ENCODE measurements at regions not wholly inside any gene's neighbourhood (a gene's known extent, or its start where the extent isn't known, plus 50 kb on each side); places are given as distances from the start of the nearest gene placed in this dataset.

GRCh38 chr21:16046656-16047330 is 317.0 kb downstream of the USP25 start:
- no peaks in the 10 kb centered on the region for H3K4me1 ChIP-seq (ENCODE audit: low read depth)
- no peak overlapping the region for H3K4me3 ChIP-seq
- no peaks in the 10 kb centered on the region for H3K36me3 ChIP-seq (ENCODE audit: low read depth)
- no peaks in the 10 kb centered on the region for H3K9me3 ChIP-seq
- DNase-seq: no peak
- TF ChIP-seq CTCF (IDR thresholded peaks at IDR 0.05): no peak
- no peak for ATAC-seq
- intact Hi-C loops (cut with DNase I, micrococcal nuclease): no loop called here

GRCh38 chr21:16047904-16048303 is 318.1 kb downstream of the USP25 start:
- no peaks in the 10 kb centered on the region for H3K36me3 ChIP-seq (ENCODE audit: low read depth)
- H3K9me3 ChIP-seq: no peaks in the 10 kb centered on the region
- intact Hi-C loops (cut with DNase I, micrococcal nuclease): no loop called here
- H3K4me3 ChIP-seq: no peak overlapping the region
- no peak for ATAC-seq
- no peak for TF ChIP-seq CTCF (IDR thresholded peaks at IDR 0.05)
- no peak for DNase-seq
- H3K4me1 ChIP-seq (ENCODE audit: low read depth): no peaks in the 10 kb centered on the region

GRCh38 chr21:16055014-16055413 is 325.2 kb downstream of the USP25 start:
- ATAC-seq (no peak), DNase-seq (no peak)
- Histone ChIP-seq H3K9me3 (peaks cover 2% of the 10 kb centered on the region), H3K36me3 (ENCODE audit: low read depth) (no peaks in the 10 kb centered on the region), H3K4me1 (ENCODE audit: low read depth) (no peaks in the 10 kb centered on the region), H3K4me3 (no peak overlapping the region)
- TF ChIP-seq CTCF (IDR thresholded peaks at IDR 0.05): no peak
- intact Hi-C loops (cut with DNase I, micrococcal nuclease): no loop called here

- ATAC-seq: no peak
- no peaks in the 10 kb centered on the region for H3K4me1 ChIP-seq (ENCODE audit: low read depth)
- no peak for TF ChIP-seq CTCF (IDR thresholded peaks at IDR 0.05)
- H3K9me3 ChIP-seq: peaks cover 2% of the 10 kb centered on the region
- H3K36me3 ChIP-seq (ENCODE audit: low read depth): no peaks in the 10 kb centered on the region
- DNase-seq: no peak
- intact Hi-C loops (cut with DNase I, micrococcal nuclease): no loop called here
- no peak overlapping the region for H3K4me3 ChIP-seq
Measured at GRCh38 chr21:16058896-16059295, 329.1 kb downstream of the USP25 start.

- DNase-seq (no peak), ATAC-seq (no peak)
- intact Hi-C loops (cut with DNase I, micrococcal nuclease): no loop called here
- no peak overlapping the region for H3K4me3 ChIP-seq
- H3K9me3 ChIP-seq: peaks cover 2% of the 10 kb centered on the region
- H3K4me1 ChIP-seq (ENCODE audit: low read depth): no peaks in the 10 kb centered on the region
- TF ChIP-seq CTCF (IDR thresholded peaks at IDR 0.05): no peak
- H3K36me3 ChIP-seq (ENCODE audit: low read depth): no peaks in the 10 kb centered on the region
Measured at GRCh38 chr21:16059981-16060380, 330.2 kb downstream of the USP25 start.

- no peak for TF ChIP-seq CTCF (IDR thresholded peaks at IDR 0.05)
- intact Hi-C loops (cut with DNase I, micrococcal nuclease): no loop called here
- no peaks in the 10 kb centered on the region for H3K36me3 ChIP-seq (ENCODE audit: low read depth)
- DNase-seq (no peak), ATAC-seq (no peak)
- peaks cover 2% of the 10 kb centered on the region for H3K9me3 ChIP-seq
- H3K4me1 ChIP-seq (ENCODE audit: low read depth): no peaks in the 10 kb centered on the region
- no peak overlapping the region for H3K4me3 ChIP-seq
Measured at GRCh38 chr21:16061194-16061593, 331.4 kb downstream of the USP25 start.

Measured in mucosa of descending colon (tissue), 3 donors.